ENCODE measurements at regions not wholly inside any gene's neighbourhood (a gene's known extent, or its start where the extent isn't known, plus 50 kb on each side); places are given as distances from the start of the nearest gene placed in this dataset.

DNA sequence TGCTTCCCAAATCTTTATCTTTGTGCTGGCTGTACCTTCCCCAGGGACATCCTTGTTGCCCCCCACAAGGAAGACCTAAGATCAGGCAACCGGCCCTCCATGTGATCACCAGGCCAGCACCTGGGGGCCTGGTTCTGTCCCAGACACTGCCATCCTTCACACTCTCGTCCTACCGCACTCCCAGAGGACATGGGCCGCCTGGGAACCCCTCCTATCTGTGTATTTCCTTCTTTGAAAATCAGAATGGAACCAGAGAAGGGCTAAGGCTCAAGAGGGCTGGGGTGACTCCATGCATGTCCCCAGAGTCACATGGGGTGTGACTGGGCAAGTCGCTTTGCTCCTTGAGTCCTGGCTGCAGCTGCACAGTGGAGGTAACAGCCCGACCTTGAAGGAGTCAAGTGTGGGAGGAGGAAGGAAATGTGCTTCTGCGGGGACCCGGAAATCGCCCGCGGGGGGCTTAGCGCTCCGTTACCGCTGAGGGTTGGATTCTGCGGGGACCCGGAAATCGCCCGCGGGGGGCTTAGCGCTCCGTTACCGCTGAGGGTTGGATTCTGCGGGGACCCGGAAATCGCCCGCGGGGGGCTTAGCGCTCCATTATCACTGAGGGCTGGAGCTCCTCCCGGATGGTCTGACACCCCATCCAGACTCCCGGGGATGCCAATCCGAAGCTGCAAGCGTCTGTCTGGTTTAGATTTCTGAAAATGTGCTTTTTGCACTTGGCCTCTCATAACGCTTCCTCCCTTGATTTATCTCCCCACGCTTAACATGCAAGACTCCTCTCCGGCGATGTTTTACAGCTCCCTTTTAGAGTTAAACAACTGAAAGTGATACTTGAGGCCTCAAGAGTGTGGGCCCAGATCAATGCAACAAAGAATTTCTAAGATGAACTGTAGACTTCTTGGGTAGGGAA lies 278.9 kb downstream of the NPHP4 start:
- DNase-seq (ENCODE audit: low read depth): no peak

DNA sequence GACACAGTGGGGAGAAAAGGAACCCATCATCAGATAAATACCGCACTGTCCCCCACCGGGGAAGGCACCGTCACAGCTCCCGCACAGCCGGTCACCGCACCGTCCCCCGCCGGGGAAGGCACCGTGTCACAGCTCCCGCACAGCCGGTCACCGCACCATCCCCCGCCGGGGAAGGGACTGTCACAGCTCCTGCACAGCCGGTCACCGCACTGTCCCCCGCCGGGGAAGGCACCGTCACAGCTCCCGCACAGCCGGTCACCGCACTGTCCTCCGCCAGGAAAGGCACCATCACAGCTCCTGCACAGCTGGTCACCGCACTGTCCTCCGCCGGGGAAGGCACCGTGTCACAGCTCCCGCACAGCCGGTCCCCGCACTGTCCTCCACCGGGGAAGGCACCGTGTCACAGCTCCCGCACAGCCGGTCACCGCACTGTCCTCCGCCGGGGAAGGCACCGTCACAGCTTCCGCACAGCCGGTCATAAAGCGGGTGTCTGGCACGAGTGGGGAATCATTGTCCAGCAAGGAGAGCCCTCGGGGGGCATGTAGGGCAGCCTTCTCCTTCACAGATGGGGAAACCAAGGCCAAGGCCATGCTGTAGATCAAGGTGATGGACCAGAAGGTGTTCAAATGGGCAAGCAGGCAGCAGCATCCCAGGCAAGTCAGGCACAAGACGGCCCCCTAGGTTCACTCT lies 280.1 kb downstream of the NPHP4 start:
- no peak for DNase-seq (ENCODE audit: low read depth)

DNA sequence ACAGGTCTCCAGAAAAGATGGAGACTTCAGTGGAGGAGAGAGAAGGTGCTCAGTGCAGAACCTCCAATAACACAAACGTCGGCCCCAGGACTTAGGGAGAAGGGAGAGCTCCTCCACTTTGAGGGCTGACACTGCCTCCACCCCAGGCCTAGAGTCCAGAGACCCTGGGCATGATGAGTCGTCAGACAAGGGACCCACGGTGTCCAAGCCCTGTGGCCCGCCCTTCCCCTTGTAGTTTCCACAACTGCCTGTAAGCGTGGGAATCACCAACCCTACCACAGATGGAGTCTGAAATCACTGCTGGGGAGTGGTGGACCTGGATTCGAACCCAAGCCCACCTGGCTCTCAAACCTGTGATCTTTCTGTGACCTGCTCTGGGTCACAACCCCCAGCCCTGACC lies 281.1 kb downstream of the NPHP4 start:
- DNase-seq (ENCODE audit: low read depth): no peak

DNA sequence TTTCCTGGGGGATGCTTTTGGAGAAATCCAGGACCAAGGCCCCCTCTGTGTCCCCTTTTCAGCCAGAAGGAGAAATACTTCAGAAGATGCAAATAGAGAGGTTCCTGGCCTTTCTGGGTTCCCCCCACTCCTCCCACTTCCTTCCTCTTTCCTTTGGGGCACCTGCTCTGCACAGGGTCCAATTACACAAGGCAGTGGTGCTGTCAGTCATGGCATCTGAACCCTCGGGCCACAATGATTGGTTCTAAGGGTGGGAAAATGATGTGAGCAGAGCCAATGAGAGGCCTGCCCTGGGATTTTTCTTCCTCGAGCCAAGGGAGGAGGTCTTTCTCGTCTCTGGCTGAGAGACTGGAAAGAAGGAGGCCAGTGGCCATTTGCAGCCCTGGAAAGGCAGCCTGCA lies 282.2 kb downstream of the NPHP4 start:
- no peak for DNase-seq (ENCODE audit: low read depth)

DNA sequence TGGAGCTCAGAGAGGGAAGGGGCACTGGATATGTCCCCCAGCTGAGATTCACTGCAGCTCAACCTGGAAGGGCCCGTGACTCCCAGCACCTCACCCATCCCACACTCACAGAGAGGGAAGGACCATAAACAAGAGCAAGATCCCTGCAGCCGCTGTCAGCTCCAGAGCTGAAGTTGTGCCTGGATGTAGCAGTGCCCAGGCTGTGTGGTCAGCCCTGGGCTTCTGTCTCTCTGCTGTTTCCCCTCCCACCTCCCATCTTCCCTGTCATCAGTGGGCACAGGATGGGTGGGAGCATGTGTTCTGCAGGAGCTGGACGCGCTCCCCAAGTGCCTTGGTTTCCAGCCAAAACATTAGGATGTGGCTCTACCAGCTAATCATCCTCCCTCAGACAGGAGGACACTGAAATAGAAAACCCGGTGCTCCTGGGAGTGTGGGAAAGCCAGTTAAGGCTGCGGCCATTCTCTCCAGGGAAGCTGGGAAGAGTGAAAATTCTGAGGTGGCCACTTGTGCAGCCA lies 282.7 kb downstream of the NPHP4 start:
- no peak for DNase-seq (ENCODE audit: low read depth)

DNA sequence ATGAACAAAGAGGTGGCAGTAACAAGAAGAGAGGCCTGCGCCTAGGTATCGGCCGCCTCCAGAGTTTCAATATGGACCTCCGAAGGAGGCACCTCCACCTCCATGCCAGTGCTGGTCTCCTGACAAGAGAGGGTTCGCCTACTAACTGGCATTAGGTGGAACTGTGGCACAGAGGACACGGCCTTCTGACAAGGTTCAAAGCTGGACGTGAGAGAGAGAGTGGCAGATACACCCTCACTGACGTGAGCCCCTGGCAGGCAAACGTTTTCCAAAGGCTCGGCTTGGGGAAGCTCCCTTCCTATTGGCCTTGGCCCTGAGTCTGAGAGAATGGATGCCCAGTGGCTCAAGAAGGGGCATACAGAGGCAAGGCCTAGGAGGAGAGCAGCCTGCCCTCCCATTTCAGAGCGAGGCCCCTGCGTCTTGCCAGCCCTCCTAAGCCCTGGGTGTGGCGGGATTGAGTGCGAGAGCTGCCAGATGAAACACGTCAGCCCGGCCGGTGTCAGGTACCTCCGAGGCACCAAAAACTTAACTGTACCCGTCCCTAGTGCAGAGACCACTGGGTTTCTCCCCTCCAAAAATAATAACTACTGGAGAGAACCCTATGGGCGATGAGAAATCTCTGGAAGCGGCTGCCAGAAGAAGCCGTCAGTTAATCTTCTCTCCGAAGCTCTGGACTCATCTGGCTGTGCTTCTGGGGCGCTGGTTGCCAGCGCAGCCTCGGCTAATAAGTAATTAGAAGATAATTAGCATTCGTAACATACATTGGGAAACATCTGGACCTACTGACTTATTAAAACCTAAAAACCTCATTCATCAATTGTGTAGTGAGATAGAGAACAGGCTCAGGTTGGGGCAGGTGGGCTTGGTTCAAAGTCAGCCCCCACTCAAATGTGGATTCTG lies 283.6 kb downstream of the NPHP4 start:
- DNase-seq (ENCODE audit: low read depth): no peak

DNA sequence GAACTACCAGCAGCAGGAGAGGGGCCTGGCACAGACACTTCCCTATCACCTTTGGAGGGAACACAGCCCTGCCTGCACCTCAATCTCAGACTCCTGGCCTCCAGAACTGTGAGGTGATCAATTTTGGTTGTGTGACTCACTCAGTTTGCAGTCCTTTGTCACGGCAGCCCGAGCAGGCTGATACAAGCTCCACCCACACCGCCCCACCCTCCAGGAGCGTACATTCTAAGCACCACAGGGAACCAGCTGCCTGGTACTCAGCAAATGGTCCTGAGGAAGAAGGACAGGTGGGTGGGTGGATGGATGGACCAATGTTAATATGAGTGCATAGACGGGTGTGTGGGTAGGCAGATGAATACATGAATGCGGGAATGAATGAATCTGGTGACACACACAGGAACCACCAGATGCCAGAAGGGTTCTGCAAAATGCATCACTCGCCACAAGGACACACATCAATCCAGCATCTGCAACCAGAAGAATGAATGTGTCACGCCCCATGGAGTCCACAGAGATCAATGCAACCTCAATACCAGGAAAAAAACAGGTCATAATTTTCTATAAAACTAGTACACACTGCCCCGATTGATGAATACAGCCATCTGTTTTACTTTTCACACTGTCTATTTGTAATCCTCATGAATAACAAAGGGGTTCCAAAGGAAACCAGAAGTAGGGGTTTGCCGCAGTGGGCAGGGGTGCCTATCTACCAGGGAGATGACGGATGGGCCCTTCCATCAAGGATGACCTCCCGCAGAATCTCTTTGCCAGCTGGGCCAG lies 284.5 kb downstream of the NPHP4 start:
- DNase-seq (ENCODE audit: low read depth): no peak

DNA sequence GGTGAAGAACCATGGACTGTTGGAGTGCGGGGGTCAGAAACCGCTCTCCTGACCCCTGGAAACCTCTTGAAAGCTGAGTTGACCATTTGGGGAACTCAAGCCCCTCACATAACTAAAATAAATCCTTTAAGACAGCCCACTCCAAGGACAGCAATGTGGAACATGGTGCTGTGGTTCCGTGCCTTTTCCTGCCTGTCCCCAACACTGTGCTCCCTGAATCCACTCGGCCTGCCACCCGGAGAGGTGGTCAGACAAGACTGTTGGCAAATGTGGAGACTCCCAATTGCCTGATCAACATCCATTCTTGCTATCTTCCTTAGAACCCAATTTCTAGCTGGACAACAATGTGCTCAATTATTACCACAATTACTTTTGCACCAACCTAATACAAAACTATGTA lies 286.0 kb downstream of the NPHP4 start:
- DNase-seq (ENCODE audit: low read depth): no peak

DNA sequence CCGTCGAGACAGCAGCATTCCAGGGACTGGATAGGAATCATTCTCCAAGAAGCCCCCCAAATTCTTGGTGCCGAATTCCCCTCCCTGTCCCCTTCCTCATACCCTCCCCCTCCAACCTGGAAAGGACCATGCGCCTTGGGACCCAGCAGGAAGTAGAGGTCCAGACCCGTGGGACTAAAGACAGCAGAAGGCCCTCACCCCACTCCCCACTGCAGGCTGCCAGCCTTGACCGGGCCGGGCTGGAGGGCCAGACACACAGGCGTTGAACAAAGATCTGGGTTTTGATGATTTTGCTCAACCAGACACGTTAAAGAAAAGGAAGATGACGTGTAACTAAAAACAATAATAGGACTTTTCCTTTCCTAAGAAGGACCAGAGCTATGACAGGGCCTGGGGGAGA lies 286.5 kb downstream of the NPHP4 start:
- DNase-seq (ENCODE audit: low read depth): no peak

DNA sequence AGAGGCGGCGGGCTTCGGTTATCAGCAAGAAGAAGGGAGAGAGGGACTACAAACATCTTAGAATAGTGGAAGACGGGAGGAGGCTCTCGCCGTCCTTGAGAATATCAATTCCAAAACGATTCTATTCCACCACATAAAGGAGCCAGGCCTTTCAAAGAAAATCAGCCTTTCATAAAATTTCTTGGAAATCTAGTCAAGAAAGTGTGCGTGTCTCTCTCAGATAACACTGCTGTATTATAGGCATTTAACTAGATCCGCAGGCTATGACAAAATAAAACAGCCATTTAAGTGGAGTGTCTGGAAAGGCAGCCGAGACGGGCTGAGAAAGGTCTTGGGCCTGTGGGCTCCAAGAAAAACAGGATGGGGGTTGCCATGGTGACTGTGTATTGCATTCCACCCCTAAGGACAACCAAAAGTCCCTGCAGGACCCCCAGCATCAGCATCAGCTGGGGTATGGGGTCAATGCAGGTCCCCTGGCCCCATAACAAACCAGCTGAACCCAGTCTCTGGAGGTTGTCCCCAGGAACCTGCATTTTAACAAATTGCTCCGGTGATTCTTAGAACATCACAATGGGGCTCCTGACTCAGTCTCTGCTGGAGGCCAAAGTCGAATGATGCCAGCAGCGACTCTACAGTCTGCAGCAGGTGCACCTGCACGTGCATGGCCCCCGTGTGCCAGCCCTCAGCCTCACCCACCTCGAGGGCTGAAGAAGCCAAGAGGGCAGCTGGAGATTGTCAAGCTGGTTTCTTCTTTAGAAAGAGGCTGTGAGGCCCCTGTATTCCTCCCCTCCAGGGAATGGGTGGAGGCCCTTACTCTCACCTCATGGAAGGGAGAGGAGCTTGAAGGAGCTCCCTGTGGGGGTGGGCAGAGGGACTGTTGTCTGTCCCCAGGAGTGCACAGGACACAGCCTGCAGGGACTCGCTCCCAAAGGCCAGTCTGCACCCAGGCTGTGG lies 287.4 kb downstream of the NPHP4 start:
- DNase-seq (ENCODE audit: low read depth): no peak

DNA sequence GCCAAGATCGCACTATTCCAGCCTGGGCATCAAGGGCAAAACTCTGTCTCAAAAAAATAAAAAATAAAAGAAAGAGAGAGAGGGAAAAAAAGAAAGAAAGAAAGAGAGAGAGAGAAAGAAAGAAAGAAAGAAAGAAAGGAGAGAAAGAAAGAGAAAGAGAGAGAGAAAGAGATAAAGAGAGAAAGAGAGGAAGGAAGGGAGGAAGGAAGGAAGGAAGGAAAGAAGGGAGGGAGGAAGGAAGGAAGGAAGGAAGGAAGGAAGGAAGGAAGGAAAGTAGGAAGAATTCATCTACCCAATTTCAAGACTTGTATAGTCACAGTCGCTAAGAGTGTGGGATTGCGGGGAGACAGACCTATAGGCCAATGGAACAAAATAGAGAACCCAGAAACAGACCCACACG lies 290.6 kb downstream of the NPHP4 start:
- no peak for DNase-seq (ENCODE audit: low read depth)

DNA sequence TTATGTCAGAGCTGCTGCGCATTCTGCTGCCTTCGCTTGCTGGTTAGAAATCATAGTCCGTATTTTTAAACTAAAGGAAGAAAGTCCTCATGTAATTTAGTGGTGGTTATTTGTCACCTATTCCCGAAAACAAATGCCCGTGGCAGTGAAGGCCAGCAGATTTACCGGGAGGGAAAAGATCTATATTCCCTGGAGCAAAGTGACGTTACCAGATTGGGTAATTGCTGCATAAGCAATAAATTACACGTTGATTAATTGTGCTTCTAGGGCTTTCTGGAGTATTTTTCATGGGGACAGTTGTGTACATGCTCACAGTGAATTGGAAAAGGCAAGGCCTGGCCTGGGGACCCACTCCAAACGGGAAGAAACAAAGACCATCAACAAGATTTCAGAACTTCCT lies 298.7 kb downstream of the NPHP4 start:
- DNase-seq (ENCODE audit: low read depth): no peak

DNA sequence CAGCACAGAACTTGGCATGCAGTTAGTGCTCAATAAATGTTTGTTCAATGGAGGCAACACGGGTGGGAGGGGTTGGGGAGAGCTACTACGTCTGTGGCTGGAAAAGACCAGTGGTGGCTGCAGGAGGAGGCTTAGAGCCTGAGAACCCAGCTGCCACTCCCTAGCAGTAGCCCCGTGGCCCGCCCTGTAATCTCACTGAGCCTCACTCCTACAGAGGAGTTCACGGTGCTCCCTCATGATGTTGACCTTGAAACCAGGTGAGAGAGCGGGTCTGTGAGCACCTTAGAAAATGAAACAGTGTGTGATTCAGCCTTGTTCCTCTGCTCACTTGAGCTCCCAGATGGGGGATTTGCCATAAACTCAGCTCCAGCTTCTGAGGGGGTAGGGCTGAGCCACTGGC lies 299.6 kb downstream of the NPHP4 start:
- DNase-seq (ENCODE audit: low read depth): no peak

DNA sequence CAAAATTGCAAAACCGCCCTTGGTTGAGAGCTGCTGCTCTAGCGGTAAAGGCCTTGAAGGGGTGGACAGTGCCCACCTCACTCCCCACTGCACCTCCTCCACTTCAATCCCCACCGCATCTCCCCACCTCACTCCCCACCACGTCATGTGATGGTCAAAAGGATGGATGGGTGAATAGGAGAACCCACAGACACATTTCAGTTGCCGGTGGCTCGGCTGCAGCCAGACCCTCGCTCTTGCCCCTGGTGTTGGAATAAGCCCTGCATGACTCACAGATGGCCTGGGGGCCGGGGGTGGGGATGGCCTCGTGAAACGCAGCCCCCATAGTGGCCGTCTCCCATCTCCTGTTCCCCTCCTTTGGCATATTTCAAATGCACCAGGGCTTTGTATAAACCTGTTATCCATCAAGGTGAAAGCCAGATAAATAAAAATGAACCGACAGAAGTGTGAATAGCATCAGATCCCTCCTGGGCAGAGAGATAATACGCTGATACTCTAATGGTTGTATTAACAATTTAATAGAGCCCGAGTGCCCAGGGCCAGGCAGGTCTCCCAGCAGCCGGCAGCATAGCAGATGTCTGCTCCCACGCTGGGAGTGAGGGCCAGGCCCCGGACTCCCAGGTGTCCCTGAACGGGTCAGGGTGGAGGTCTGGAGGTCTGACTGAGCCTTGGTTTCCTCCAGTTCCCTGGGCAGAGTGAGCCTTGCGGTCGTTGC lies 300.3 kb downstream of the NPHP4 start:
- DNase-seq (ENCODE audit: low read depth): no peak

DNA sequence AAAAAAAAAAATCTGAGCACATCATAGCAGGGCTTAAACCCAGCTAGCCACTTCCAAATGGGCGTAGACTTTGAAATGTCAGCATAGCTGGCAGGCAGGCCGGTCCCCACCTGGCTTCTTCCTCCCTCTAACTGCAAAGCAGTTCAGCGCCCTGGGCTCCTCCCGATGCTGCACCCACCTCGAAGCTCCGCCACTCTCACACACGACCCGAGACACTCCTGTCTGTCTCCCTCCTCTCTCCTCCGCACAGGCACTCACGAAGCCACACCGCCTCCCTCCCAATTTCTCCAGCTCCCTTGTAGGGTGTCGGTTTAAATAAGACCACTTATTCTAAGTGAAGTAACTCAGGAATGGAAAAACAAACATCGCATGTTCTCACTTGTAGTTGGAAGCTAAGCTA lies 301.3 kb downstream of the NPHP4 start:
- no peak for DNase-seq (ENCODE audit: low read depth)

DNA sequence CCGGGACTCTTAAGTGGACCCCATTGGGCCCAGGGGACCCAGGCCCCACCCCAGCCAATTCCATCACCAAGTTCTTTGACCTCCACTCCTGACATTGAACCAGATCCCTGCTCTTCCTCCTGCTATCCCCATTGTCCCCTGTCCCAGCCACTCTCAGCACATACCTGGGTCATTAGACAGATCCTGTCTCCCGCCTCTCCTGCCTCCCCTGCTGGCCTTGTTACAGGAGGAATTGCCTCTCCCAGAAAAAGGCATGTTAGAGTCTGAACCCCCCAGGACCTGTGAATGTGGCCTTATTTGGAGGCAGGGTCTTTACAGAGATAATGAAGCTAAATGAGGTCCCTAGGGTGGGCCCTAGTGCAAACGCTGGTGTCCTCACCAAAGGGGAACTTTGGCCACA lies 301.9 kb downstream of the NPHP4 start:
- no peak for DNase-seq (ENCODE audit: low read depth)

DNA sequence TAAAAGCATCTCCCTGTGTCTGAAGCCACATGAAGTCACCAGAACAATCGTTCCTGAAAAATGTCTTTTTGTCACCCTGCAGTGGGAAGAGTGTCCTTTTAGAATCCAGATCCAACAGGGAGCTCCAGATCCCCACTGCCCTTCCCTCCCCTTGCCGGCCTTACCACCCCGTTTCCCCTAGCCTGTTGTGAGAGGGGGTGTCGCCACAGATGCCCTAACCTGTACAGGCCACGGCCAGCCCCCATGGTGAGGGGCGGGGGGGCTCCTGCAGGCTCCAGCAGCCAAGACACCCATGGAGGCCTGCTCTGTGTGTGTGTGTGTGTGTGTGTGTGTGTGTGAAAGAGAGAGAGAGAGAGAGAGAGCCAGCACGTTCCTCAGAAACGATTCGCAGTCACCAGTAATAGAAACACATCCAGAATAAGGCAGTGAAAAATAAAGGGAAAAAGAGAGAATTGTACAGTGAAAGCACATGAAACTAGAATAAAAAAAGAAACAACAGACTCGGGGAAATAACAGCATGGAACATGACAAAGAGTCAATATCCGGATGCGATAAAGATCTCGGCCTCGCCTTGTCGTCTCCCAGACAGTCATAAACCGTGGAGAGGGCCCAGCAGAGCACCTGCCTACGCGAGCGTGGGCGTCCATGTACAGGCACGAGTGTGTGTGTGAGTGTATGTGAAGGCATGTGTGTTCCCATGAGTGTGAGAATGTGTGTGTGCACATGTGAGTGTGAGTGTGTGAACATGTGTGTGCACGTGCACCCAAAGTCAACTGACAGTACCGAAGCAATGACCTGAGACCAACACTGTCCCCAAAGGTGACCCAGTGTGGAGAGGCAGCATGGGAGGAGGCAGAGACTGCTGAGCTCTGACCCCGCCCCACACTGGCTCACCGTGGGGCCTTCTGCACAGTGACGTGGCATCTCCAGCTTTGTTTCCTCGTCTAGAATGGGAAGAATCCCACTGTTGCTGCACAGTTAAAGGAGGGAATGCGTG lies 303.8 kb downstream of the NPHP4 start:
- no peak for DNase-seq (ENCODE audit: low read depth)

DNA sequence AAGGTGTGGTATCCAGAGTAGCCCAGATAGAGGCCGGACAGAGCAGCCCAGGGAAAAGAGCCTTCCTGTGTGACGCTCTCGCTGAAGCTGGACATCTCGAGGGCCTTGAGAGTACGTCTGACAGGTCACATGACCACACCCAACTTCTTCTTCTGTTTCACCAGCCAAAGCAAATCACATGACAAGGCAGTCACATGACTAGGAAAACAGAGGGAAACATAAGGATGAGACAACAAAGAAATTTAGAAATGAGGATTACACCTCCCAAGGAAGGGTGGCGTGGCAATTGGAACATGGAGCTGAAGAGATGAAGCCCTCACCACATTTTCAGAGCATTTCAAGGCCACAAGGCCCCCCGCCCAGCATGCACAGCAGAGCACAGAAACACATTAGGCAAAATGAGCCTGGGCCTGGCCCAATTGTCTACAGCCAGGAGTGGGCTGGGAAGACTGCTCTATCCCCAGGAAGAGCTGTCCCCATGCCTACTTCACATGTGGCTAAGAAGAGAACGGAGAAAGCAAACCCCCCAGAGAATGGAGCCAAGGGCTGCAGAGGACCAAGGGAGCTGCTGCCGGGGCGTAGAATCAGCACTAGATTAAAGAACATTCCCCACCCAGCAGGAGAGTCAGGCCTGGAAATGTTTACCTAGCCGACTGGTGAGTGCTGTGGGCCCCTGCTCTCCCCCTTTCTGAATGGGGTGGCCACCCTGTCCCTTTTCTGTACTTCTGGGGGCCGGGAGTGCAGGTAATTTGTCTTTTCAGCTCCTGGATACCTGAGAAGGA lies 305.1 kb downstream of the NPHP4 start:
- no peak for DNase-seq (ENCODE audit: low read depth)
